BJ (cell line): ENCODE measurements at regions not wholly inside any gene's neighbourhood (a gene's known extent, or its start where the extent isn't known, plus 50 kb on each side); places are given as distances from the start of the nearest gene placed in this dataset.
A peak's percentile ranks its signal among the peaks of the same experiment; 100 is the strongest.

ENCODE experiments used
- CTCF ChIA-PET: fragments of 350-600 bp; formaldehyde crosslinking; extraction: SDS; loops from one replicate; lab custom pipeline; 2021; ENCODE audit warnings: antibody characterized with exemption, inconsistent platforms; lab: Yijun Ruan, JAX
- POLR2A ChIA-PET: fragments of 300-600 bp; sonication (Branson Sonifier 250); formaldehyde crosslinking; extraction: SDS; loops from one replicate; lab custom pipeline; 2021; ENCODE audit warnings: antibody characterized with exemption; lab: Charles Lee
- DNase-seq: peaks from one replicate; pipeline ENCODE4 v3.0.0-alpha.2; 2011; ENCODE audit warnings: low read depth
- H3K27me3 ChIP-seq: 2 replicates; pipeline ENCODE4 v1.6.0; 2011; ENCODE audit warnings: low read length; ENCODE audit not compliant: control insufficient read depth, insufficient read depth
- H3K36me3 ChIP-seq: 2 replicates; pipeline ENCODE4 v1.5.1; 2011; ENCODE audit warnings: low read length; ENCODE audit not compliant: control insufficient read depth, insufficient read depth
- H3K4me3 ChIP-seq: 2 replicates; pipeline ENCODE4 v1.5.1; 2011; ENCODE audit warnings: low read depth, mild to moderate bottlenecking, control low read depth, low read length
- CTCF ChIP-seq: IDR thresholded peaks from 2 replicates; pipeline ENCODE4 v1.5.1; 2011; ENCODE audit warnings: low read depth, mild to moderate bottlenecking, control low read depth, inconsistent platforms, low read length, moderate library complexity; ENCODE audit not compliant: insufficient read depth

GRCh38 chr15:95557226-95558046 lies 773.1 kb upstream of the NR2F2 start:
- no peak for TF ChIP-seq CTCF
- CTCF ChIA-PET = no interaction called here
- no peaks in the 10 kb centered on the region for H3K36me3 ChIP-seq
- H3K27me3 ChIP-seq = no peaks in the 10 kb centered on the region
- H3K4me3 ChIP-seq = no peak overlapping the region
- peak; percentile 84 for DNase-seq
- POLR2A ChIA-PET = interaction anchor here (0.5 kb wide), 1 partner anchor 165 kb away, joined by 4 read pairs; no protein-coding TSS in a partner anchor

GRCh38 chr15:95558131-95558530 lies 772.4 kb upstream of the NR2F2 start:
- Histone ChIP-seq H3K4me3 (no peak overlapping the region), H3K27me3 (no peaks in the 10 kb centered on the region), H3K36me3 (no peaks in the 10 kb centered on the region)
- TF ChIP-seq CTCF = no peak
- no peak for DNase-seq
- ChIA-PET CTCF (no interaction called here), POLR2A (no interaction called here)

- no peaks in the 10 kb centered on the region for H3K36me3 ChIP-seq
- CTCF ChIA-PET = interaction anchor here (1.2 kb wide), 1 partner anchor 149 kb away, joined by 3 read pairs; no protein-coding TSS in a partner anchor
Measured at GRCh38 chr15:95558916-95559315, 771.6 kb upstream of the NR2F2 start.

GRCh38 chr15:95559875-95560394 lies 770.6 kb upstream of the NR2F2 start:
- CTCF ChIA-PET = interaction anchor here (1.2 kb wide), 1 partner anchor 150 kb away, joined by 3 read pairs; no protein-coding TSS in a partner anchor
- H3K4me3 ChIP-seq = no peak overlapping the region
- no peaks in the 10 kb centered on the region for H3K36me3 ChIP-seq
- POLR2A ChIA-PET = no interaction called here
- DNase-seq = peak; percentile 71
- no peak for TF ChIP-seq CTCF
- no peaks in the 10 kb centered on the region for H3K27me3 ChIP-seq

More at GRCh38 chr15:95558916-95559315, 771.6 kb upstream of the NR2F2 start:
- no peak for TF ChIP-seq CTCF
- Histone ChIP-seq H3K27me3 (no peaks in the 10 kb centered on the region), H3K4me3 (no peak overlapping the region)
- DNase-seq = no peak
- POLR2A ChIA-PET = interaction anchor here (0.7 kb wide), 1 partner anchor 780 kb away, joined by 5 read pairs; no protein-coding TSS in a partner anchor

- POLR2A ChIA-PET = no interaction called here
Measured at GRCh38 chr15:95561463-95561862, 769.0 kb upstream of the NR2F2 start.

More at GRCh38 chr15:95561463-95561862, 769.0 kb upstream of the NR2F2 start:
- TF ChIP-seq CTCF = no peak
- CTCF ChIA-PET = interaction anchor here (0.7 kb wide), 1 partner anchor 259 kb away, joined by 3 read pairs; no protein-coding TSS in a partner anchor
- H3K27me3 ChIP-seq = no peaks in the 10 kb centered on the region
- no peak overlapping the region for H3K4me3 ChIP-seq
- H3K36me3 ChIP-seq = no peaks in the 10 kb centered on the region
- DNase-seq = no peak
